Large intestine (tissue), 3 donors: ENCODE measurements at regions not wholly inside any gene's neighbourhood (a gene's known extent, or its start where the extent isn't known, plus 50 kb on each side); places are given as distances from the start of the nearest gene placed in this dataset.

Experiments
- DNase-seq, 2 donors: peaks; one replicate each; pipeline versions ENCODE4 v3.0.0 to v3.0.0-alpha.2; 2013
- H3K27ac ChIP-seq: one replicate; pipeline ENCODE4 v1.5.1; 2013; ENCODE audit warnings: low read length
- H3K27me3 ChIP-seq: 2 replicates; pipeline ENCODE4 v1.6.1; 2013; ENCODE audit warnings: low read length; ENCODE audit not compliant: control insufficient read depth, insufficient read depth
- H3K36me3 ChIP-seq: 2 replicates; pipeline ENCODE4 v1.6.1; 2013; ENCODE audit warnings: low read length; ENCODE audit not compliant: control insufficient read depth, insufficient read depth
- H3K4me1 ChIP-seq: one replicate; pipeline ENCODE4 v1.6.1; 2013; ENCODE audit warnings: low read length; ENCODE audit not compliant: control insufficient read depth, insufficient read depth
- H3K4me3 ChIP-seq: one replicate; pipeline ENCODE4 v1.5.1; 2013; ENCODE audit warnings: low read length
- H3K9me3 ChIP-seq: one replicate; pipeline ENCODE4 v1.6.1; 2013; ENCODE audit warnings: mild to moderate bottlenecking, low read depth, low read length, moderate library complexity; ENCODE audit not compliant: control insufficient read depth
- WGBS: methylation state at CpG from one replicate; pipeline ENCODE4 v1.1.5; 2013; ENCODE audit warnings: low lambda C conversion rate; ENCODE audit not compliant: insufficient coverage; 5-methylcytosine and 5-hydroxymethylcytosine counted together

GRCh38 chr5:36820900-36821299 is 55.7 kb upstream of the NIPBL start:
- no peak overlapping the region for H3K4me3 ChIP-seq
- 100% methylated on average over 3 of the region's 6 CpGs for WGBS
- no peaks in the 10 kb centered on the region for H3K36me3 ChIP-seq
- no peaks in the 10 kb centered on the region for H3K9me3 ChIP-seq
- no peak for DNase-seq
- no peaks in the 10 kb centered on the region for H3K4me1 ChIP-seq
- no peaks in the 10 kb centered on the region for H3K27me3 ChIP-seq
- no peak overlapping the region for H3K27ac ChIP-seq

GRCh38 chr5:36826694-36827093 is 49.9 kb upstream of the NIPBL start:
- Histone ChIP-seq H3K27me3 (no peaks in the 10 kb centered on the region), H3K27ac (no peak overlapping the region), H3K4me3 (no peak overlapping the region), H3K4me1 (no peaks in the 10 kb centered on the region), H3K9me3 (no peaks in the 10 kb centered on the region), H3K36me3 (no peaks in the 10 kb centered on the region)
- 94% methylated on average over 2 of the region's 2 CpGs for WGBS
- DNase-seq: no peak
